Cardiac muscle cell (in vitro differentiated cells and primary cell): ENCODE measurements at regions not wholly inside any gene's neighbourhood (a gene's known extent, or its start where the extent isn't known, plus 50 kb on each side); places are given as distances from the start of the nearest gene placed in this dataset.

Experiments
- DNase-seq, 2 donors: peaks; one replicate each; pipeline versions ENCODE4 v3.0.0 to v3.0.0-alpha.2; 2010 to 2017; ENCODE audit warnings: low read depth in 1 of 2, low spot score in 1 of 2
- H3K27ac ChIP-seq: fragments of 200-600 bp; sonication (generic); 2 replicates; pipeline ENCODE4 v1.5.1; 2016
- H3K27me3 ChIP-seq: fragments of 200-600 bp; sonication (generic); 2 replicates; pipeline ENCODE4 v1.6.0; 2016; ENCODE audit warnings: control low read depth
- H3K36me3 ChIP-seq: fragments of 200-600 bp; sonication (generic); 2 replicates; pipeline ENCODE4 v1.5.1; 2016; ENCODE audit warnings: control low read depth
- H3K4me1 ChIP-seq: fragments of 200-600 bp; sonication (generic); 2 replicates; pipeline ENCODE4 v1.8.1; 2017; ENCODE audit warnings: low read depth, mild to moderate bottlenecking, mixed run types
- H3K4me3 ChIP-seq: fragments of 200-600 bp; sonication (generic); 2 replicates; pipeline ENCODE4 v1.5.1; 2016; ENCODE audit warnings: mild to moderate bottlenecking
- H3K9me3 ChIP-seq: fragments of 200-600 bp; sonication (generic); 2 replicates; pipeline ENCODE4 v1.5.1; 2017; ENCODE audit warnings: low read depth, mild to moderate bottlenecking, control low read depth
- CTCF ChIP-seq: IDR thresholded peaks from 2 replicates; pipeline ENCODE4 v1.5.1; 2012; ENCODE audit warnings: low read depth, mild to moderate bottlenecking, low read length

- Histone ChIP-seq H3K4me3 (no peak overlapping the region), H3K4me1 (peaks cover 30% of the 10 kb centered on the region), H3K27ac (no peak overlapping the region), H3K9me3 (no peaks in the 10 kb centered on the region), H3K36me3 (no peaks in the 10 kb centered on the region), H3K27me3 (no peaks in the 10 kb centered on the region)
- DNase-seq: no peak
- no peak for TF ChIP-seq CTCF
Observed at GRCh38 chr2:19226871-19227270, 131.6 kb downstream of the OSR1 start.

- no peak for DNase-seq
- Histone ChIP-seq H3K4me1 (peaks cover 30% of the 10 kb centered on the region), H3K36me3 (no peaks in the 10 kb centered on the region), H3K9me3 (no peaks in the 10 kb centered on the region), H3K4me3 (no peak overlapping the region), H3K27ac (no peak overlapping the region), H3K27me3 (no peaks in the 10 kb centered on the region)
- TF ChIP-seq CTCF: no peak
Observed at GRCh38 chr2:19226386-19226785, 132.0 kb downstream of the OSR1 start.

GRCh38 chr2:19225931-19226330, 132.5 kb downstream of the OSR1 start:
- no peak overlapping the region for H3K4me3 ChIP-seq

GRCh38 chr2:19225126-19225525, 133.3 kb downstream of the OSR1 start:
- DNase-seq: no peak
- TF ChIP-seq CTCF: no peak
- no peak overlapping the region for H3K4me3 ChIP-seq
- no peaks in the 10 kb centered on the region for H3K27me3 ChIP-seq
- peaks cover 30% of the 10 kb centered on the region for H3K4me1 ChIP-seq
- no peak overlapping the region for H3K27ac ChIP-seq
- H3K36me3 ChIP-seq: no peaks in the 10 kb centered on the region
- no peaks in the 10 kb centered on the region for H3K9me3 ChIP-seq

More at GRCh38 chr2:19225931-19226330, 132.5 kb downstream of the OSR1 start:
- Histone ChIP-seq H3K27ac (no peak overlapping the region), H3K4me1 (peaks cover 30% of the 10 kb centered on the region), H3K9me3 (no peaks in the 10 kb centered on the region), H3K36me3 (no peaks in the 10 kb centered on the region), H3K27me3 (no peaks in the 10 kb centered on the region)
- no peak for TF ChIP-seq CTCF
- DNase-seq: no peak

- no peak overlapping the region for H3K27ac ChIP-seq
- peaks cover 28% of the 10 kb centered on the region for H3K4me1 ChIP-seq
- DNase-seq: no peak
- no peak for TF ChIP-seq CTCF
- H3K36me3 ChIP-seq: no peaks in the 10 kb centered on the region
- no peak overlapping the region for H3K4me3 ChIP-seq
- H3K9me3 ChIP-seq: no peaks in the 10 kb centered on the region
- no peaks in the 10 kb centered on the region for H3K27me3 ChIP-seq
Observed at GRCh38 chr2:19224486-19224885, 133.9 kb downstream of the OSR1 start.

- no peak overlapping the region for H3K27ac ChIP-seq
- no peak for TF ChIP-seq CTCF
Observed at GRCh38 chr2:19224011-19224410, 134.4 kb downstream of the OSR1 start.

More at GRCh38 chr2:19224011-19224410, 134.4 kb downstream of the OSR1 start:
- peaks cover 24% of the 10 kb centered on the region for H3K4me1 ChIP-seq
- H3K36me3 ChIP-seq: no peaks in the 10 kb centered on the region
- H3K27me3 ChIP-seq: no peaks in the 10 kb centered on the region
- H3K4me3 ChIP-seq: no peak overlapping the region
- H3K9me3 ChIP-seq: no peaks in the 10 kb centered on the region
- no peak for DNase-seq
